GM10847 (cell line): ENCODE measurements at regions not wholly inside any gene's neighbourhood (a gene's known extent, or its start where the extent isn't known, plus 50 kb on each side); places are given as distances from the start of the nearest gene placed in this dataset.

Experiments used
- POLR2A ChIP-seq: IDR thresholded peaks from 2 replicates; pipeline ENCODE4 v1.6.1; 2011; ENCODE audit not compliant: insufficient read length; ENCODE audit errors: extremely low read depth

DNA sequence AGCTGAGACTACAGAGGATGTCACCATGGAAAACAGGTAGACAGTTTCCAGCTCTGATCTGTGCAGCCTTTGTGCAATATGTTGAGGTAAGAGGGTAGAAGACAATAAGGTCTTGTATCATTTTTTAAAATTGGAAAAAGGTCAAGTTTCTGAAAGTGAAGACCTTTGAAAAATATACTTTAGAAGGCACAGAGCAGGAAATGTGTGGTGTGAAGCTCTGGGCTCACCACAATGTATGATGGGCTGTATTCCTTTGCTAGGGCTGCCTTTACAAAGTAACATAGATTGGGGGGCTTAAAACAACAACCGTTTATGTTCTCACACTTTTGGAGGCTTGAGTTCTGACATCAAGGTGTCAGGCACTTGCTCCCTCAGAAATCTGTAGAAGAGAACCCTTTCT, 514.3 kb upstream of the JARID2 start:
- no peak for TF ChIP-seq POLR2A

DNA sequence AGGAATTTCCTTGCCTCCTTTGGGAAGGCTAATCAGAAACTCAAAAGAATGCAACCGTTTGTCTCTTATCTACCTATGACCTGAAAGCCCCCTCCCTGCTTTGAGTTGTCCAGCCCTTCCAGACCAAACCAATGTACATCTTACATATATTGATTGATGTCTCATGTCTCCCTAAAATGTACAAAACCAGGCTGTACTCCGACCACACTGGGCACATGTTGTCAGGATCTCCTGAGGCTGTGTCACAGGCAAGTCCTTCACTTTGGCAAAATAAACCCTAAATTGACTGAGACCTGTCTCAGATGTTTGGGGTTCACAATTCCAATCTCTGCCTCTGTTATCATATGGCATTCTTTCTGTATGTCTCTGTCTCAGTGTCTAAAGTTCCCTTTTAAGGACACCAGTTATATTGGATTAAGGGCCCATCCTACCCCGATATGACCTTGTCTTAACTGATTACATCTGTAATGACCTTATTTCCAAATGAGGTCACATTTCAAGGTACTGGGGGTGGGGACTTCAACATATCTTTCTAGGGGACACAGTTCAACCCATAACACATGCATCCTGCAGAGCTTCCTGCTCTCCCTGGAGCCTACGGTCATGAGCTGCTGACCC, 513.5 kb upstream of the JARID2 start:
- no peak for TF ChIP-seq POLR2A

DNA sequence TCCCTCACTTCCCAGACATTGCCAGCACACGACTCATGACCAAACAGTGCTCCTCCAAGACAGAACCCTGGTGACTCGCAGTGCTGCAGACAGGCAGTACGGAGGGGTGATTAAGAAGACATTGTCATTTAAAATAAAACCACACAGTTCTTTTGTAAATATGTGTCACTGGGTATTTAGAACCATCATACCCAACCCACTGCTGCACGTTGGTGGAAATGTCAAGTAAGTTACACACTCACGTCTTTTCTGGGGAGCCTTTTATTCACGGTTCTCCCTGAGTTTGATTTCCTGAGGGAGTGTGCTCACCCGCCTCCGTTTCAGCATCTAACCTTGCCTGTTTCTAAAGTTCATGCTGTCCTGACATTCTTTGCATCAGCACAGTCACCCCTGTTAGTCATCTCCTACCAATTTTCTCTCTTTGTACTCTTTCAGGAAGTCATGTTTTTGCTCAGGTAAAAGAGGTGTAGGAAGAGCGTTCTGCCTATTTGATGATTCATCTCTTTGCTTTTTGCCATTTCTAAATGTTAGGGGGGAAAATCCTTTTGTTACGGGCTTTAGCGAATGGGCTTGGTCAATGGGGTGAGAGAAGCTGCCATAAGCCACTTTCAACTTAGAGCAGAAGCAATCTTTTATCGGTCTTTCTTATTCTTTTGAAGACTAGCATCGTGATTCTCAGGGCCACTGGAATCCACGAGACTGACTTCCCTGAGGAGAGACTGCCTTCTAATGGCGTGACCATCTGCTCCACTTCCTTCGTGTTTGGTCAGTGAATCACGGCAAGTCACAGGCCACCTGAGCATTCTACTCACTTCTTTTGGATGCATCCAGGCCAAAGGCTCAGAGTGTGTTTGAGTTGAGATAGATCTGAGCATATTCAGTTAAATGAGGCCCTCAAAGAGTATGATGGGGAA, 512.8 kb upstream of the JARID2 start:
- TF ChIP-seq POLR2A: no peak

DNA sequence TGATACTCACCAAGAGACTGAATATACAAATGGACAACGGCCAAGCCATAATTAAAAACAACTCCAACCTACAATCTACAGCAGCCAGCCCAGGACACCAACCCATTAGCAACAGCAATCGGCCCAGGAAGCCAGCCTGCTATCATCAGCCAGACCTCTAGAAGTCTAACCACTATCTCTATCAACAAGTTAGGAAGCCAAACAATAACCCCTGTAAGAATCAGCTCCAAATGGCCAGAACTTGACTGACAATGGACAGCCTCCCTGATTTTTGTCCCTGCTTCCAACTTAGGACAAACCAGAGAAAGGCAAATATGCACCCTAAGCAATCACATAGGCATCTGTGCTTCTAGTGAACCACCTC, 511.8 kb upstream of the JARID2 start:
- TF ChIP-seq POLR2A: no peak

DNA sequence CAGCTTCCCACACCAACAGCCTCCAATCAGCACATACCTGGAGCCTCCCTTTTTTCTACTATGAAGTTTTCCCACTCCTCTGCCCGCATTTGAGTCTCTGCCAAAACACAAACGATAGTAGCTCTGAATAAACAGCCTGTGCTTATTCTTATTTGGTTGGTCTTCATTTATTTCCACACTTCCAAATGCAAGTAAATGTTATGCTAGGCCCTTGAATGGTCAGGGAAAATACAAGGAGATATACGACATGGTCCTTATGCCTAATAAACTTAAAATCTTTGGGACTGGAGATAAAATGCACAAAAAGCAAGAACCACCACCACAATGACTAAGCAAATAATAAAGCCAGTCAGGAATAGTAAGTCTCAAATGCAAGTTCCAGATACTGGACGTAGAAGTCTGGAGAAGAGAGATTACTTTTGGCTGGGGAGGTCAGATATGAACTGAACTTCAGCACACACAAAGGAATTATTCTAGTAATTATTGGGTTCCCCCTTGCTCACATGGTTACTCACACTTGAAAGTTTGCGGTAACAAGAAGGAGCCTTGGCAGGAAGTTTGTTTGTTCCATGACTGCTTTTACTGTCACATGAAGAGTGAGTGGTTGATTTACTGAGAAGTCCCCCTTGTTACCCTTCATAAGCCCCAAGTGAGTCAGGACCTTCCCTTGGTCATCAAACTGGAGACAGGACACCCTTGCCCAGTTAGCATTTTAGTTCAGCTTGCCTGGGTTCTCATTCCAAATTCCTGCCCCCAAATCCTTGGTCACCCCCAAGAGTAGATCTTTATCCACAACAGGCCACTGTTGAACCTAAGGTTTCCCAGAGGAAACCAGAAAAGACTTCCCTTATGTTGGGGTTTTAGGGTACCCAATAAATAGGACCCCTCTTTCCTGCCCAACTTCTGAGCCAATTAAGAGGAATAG, 511.2 kb upstream of the JARID2 start:
- TF ChIP-seq POLR2A: no peak

DNA sequence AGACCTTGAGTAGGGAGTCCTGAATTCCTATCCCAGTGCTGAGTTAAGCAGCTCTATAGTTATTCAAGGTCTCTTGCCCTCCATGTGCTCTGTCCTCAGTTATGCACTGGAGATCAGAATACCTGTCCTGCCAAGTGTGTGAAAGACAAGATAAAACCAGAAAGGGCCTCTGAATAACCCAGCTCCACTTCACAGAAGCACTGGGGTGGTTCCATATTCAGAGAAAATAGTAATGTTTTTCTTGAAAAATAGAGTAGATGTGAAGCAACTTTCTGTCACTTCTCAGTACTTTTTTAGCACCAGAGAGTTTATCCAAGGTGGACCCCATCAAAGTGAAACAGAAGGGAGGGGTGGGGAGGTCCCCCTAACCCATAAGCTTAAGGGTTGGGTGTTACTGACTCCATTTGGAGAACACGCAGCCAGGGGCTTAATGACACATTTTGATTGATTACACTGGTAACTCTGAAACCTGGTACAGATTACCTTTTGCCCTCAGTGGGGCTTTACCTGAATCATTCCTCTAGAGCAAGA, 509.8 kb upstream of the JARID2 start:
- TF ChIP-seq POLR2A: no peak

DNA sequence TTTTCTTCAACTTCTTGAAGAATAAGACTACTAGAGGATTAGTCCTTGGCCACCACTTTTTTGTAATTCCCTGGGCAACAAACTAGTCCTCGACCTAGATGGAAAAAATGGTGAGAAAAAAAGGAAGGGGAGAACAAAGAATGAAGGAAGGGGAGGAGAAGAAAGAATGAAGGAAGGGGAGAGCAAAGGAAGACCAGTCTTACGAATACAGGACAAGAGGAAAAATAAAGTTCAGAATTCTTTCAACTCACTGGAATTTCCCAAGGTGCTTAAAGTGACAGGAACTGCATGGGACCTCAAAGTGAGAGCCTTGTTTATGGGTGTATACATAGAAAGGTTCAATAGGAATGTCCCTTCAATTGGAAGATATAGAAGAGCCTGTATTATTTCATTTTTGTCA, 509.3 kb upstream of the JARID2 start:
- no peak for TF ChIP-seq POLR2A

DNA sequence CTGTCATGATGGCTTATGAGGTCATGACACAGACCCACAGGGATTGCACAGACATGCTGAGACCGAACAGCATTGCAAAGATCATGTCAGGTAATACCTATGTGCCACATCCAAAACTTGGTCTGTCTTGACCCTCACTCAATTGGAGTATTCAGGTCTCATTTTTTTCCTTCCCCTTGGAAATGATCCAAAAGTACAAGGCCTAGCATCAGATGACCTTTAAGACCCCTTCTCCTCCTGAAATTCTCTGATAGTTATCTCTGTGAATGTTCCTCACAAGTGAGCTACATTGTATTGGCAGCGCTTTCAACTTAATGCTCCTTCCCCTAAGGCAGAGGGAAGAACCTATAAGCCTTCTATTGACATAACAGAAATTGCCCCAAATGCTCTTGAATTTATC, 507.4 kb upstream of the JARID2 start:
- TF ChIP-seq POLR2A: no peak

DNA sequence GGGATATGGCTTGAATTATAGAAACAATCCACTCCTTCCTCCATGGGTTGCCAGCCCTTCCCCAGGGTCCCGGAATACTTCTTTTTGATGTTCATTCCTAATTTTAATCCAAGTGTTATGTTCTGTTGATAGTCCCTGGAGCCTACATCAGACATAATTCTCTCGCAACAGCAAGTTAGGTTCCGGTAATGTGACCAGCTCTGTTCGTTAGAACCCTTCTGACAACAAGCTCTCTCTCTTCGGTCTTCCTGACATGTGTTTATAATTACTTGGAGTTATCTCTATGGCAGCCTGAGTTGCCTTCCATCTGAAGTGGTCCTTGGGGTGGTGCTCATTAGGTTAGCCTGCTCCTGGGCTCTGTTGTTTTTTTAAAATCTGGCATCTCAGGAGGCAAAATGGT, 506.9 kb upstream of the JARID2 start:
- no peak for TF ChIP-seq POLR2A

DNA sequence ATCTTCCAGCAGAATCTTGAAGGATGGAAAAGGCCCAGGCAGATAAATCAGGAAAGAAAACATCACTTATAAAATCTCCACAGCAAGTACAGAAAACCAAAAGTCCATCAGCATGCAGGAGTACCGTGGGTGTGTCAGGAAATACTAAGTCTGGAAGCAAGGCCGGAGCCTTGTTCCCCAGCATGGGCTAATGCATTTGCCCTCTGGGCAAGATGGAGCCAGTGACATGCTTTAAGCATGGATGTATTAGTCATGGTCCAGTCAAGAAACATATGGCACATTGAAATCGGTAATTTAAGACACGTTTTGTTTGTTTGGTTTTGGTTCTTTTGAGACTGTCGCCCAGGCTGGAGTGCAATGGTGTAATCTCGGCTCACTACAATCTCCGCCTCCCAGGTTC, 506.0 kb upstream of the JARID2 start:
- TF ChIP-seq POLR2A: no peak

DNA sequence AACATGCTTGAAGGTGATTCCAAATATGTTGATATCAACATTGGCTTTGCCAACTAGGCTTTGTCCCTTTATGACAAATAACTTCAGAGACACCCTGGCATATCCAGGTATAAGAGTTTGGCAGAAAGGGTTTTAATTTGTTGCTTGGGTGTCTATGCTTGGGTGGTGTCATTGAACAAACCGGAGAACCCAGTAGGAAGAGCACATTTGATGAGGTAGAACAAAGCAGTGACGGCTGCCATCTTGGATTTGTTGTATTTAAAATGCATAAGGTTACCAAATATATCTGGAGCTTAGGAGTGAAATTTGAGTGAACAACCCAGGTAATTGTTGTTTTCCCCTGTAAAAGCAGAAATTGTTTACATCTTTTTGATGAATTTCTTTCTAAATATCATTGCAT, 503.7 kb upstream of the JARID2 start:
- TF ChIP-seq POLR2A: no peak

DNA sequence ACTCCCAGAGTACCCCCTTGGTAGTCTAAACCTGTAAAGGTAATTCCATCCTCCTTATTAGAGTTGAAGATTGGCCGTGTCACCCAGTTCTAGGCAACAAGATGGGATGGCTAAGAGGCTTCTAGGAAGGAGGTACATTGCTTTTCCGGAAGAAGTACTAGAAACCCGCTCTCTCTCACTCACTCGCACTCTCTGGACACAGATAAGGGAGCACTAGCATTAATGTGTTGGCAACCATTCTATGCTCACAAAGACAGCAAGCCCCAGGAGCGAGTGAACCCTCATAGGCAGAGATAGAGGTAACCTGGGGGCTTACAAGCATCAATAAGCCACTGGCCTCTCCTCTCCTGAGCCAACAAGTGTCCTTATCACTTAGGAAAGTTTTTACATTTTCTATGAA, 503.2 kb upstream of the JARID2 start:
- no peak for TF ChIP-seq POLR2A

DNA sequence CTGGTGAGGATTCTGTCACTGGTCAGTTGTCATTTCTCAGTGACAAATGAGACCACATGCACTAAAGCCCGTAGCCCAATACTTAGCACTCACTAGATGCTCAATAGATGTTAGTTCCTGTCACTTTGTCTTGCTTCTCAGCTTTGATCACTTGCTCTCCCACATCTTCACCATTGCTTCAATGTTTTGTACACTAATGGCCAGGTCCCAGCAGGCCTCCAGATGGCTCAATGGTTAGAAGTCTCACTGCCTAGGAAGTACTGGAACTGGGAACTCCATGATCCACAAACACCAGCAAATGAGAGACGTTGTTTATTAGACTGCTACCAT, 502.8 kb upstream of the JARID2 start:
- no peak for TF ChIP-seq POLR2A

DNA sequence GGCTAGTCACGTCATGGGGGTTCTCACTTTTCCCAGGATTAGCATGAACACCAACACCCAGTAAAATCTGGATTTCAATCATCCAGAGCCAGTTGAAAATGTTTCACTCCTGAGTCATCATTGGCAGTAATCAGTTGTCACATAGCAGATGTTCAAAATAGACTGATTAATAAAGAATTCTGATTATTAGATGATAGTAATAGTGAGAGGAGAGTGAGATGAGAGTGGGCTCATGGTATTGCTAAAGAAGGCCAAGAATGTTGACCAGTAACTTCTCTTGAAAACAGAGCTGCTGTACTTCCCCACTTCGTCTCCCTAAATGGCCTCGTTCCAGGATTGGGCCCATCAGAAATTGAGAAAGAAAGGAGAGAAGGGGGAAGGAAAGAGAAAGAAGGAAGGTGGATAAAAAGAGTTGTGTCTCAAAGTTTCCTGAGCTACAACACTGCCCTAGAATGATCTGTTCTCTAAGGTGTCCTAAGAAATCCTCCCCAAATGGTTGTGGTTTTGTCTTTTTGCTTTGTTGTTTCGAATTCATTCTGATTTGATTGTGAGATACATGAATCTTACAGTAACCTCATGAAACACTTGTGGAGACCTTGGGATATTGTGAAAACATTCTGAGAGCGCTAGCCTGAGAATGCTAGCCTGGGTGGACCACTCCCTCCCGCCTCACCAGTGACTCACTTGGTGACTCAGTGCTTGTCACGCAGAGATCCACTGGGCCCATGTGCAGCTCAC, 502.2 kb upstream of the JARID2 start:
- no peak for TF ChIP-seq POLR2A

DNA sequence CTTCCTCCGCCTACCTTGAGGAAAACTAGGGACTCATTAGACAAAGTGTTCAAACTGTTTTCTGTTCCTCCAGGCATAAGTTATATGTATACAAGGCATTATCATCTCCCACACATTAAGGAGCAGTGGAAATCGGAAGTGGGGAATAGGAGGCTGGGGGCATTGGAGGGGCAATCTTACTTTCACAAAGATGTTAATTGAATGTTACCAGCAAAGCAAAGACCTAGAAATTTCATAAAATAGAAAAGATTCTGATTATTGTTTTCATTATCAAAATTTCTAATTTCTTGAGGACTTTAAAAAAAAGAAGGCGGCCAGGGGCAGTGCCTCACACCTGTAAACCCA, 501.7 kb upstream of the JARID2 start:
- no peak for TF ChIP-seq POLR2A
